Activated T-cell treated with anti-CD3 and anti-CD28 coated beads for 4 hours (primary cell): ENCODE measurements at regions not wholly inside any gene's neighbourhood (a gene's known extent, or its start where the extent isn't known, plus 50 kb on each side); places are given as distances from the start of the nearest gene placed in this dataset.

Source experiments
- DNase-seq: peaks from one replicate; pipeline ENCODE4 v3.0.0-alpha.2; 2020

DNA sequence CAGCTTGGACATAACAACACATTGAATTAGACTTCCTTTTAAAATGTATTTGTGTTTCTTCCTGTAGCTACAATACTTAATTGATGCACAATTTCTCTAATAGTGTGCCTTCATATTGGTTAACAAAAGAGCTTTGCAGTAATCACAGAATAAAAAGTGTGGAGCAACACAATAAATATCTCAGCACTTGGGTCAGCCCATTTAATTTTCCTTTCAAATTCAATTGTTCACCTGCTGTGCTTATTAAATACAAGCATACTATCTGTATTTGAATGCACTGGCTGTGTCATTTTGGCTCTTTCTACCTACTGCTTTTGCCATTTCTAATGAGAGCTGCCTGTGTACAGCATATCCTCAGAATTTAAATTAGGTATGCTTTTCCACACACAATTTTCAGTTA is 1641.3 kb upstream of the SLC39A10 start:
- DNase-seq: no peak

DNA sequence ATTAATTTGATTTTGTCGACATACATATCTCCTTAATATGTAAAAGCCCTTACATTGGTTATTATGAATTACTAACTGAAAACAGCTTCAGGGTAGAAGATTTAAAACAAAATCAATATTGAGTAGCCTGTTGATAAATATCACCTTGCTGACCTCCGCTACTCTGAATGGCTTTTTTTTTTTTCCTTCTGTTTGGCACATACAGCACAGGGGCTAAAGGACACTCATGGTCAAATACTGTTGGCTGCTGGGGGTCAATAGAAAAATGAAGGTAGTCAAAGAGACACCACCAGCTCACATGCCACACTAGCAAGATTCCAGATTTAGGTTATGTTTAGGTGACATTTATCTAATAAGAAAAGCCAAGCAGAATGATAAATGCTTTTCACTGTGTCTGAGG is 1642.4 kb upstream of the SLC39A10 start:
- DNase-seq: no peak

DNA sequence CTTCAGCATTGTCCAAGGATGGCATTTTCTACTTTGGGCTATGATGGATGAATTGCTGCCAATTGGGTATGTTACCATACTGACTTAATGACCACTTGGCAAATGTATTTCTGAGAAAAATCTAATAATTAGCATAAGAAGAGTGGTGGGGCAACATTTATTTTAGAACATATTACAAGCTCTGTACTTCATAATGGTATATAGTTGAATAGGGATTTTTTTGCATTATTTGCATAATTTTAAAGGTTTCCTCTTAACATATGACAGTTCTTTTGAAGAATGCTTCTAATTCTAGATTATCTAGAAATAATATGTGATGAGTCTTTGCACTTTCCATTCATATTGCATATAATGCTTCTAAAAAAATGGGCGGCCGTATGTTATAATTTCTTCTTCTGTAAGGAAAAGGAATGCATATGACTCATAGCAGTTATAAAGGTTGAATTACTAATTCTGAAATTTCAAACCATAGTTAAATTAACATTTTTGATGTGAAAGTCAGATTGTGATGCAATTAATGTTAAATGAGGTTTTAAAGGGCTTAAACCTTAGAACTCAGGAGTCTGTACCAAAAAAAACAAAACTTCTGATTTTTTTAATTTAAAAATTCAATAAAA is 1652.3 kb upstream of the SLC39A10 start:
- DNase-seq: no peak

DNA sequence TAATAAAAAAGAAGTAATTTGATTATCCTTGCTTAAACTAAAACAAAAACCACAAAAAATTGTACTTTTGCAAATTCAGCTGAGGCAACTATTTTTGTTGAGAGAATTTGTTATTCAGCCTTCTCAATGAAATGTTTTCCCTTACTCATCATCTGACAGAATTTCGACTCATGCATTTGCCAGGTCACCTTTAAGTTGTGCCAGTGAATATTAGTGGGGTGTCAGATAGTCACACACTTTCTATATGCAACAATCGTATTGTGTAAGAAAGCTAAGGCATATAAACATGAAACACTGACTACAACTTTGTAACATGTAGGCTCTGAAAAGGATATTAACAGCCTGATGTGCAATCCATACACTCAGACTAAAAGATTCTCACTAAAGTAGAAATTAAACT is 1653.1 kb upstream of the SLC39A10 start:
- no peak for DNase-seq

DNA sequence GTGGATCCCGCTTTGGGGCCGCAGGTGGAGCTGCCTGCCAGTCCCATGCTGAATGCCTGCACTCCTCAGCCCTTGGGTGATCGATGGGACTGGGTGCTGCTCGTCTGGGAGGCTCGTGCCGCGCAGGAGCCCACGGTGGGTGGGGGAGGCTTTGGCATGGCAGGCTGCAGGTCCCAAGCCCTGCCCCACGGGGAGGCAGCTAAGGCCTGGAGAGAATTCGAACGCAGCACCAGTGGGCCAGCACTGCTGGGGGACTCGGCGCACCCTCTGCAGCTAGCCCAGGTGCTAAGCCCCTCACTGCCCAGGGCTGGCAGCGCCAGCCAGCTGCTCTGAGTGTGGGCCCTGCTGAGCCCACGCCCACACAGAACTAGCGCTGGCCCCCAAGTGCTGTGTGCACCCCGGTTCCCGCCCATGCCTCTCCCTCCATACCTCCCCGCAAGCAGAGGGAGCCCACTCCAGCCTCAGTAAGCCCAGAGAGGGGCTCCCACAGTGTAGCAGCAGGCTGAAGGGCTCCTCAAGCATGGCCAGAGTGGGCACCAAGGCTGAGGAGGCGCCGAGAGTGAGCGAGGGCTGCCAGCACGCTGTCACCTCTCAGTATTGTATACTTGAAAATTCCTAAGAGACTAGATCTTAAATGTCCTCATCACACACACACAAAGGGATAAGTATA is 1654.2 kb upstream of the SLC39A10 start:
- no peak for DNase-seq

DNA sequence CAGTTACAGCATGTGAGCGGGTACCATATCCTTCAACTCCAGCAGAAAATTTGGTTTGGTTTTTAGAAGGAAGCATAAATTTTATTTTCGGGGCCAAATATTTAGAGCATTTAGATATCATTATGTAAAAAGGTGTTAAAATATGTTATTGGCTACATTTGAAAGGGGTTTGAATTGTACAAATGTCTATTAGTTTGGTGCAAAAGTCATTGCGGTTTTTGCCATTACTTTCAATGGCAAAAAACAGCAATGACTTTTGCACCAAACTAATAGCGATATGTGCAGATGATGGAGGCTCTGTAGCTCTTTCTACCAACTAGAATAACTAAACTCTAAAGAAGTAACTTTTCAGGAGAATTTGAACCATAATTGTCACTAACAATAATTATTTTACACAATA is 1666.2 kb upstream of the SLC39A10 start:
- no peak for DNase-seq

DNA sequence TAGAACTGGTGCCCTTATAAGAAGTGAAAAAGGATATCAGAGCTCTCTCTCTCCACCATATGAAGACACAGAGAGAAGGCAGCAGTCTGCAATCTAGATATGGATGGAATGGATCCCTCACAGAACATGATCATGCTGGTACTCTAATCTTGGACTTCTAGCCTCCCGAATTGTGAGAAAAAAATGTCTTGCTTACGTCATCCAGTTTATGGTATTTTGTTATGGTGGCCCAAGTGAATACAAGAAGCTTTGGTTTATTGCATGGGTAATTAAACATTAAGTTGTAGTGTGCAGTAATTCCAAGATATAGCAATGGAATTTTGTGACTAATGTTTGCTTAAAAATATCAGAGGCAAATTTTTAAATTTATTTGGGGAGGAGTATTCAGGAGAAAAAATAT is 1667.4 kb upstream of the SLC39A10 start:
- no peak for DNase-seq

DNA sequence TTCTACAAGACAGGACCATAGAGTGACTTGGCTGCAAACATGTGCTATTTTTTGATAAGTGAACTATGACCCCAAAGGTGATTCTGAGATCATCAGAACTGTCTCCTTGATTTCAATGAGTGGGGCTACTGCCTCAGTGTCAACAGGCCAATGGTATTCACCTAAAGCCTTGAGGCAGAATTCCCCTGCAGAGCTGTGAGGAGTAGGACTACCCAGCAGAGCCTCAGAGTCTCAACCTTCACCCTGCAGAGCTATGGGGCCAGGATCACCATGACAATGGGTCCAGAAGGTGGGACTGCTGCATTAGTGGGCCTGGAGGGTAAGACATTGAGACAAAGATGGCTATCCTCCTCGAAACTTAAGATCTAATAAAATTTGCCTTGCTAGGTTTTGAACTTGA is 1668.2 kb upstream of the SLC39A10 start:
- DNase-seq: no peak

DNA sequence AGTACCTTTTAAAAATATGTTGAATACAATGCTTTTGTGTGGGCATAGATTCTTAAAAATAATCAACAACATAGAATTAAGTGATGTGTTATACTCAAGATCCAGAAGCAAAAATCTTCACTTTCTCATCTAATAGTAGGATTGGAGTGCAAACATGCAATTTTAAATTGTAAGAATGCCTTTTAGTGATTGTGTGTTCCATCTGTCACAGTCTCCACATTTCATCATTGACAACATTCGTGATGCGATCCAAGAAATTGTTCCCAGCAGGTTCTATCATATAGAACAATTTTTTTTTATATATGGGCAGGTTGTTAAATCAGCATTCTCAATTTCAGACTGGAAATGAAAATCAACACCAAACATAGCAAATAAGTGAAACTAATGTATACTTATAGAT is 1671.8 kb upstream of the SLC39A10 start:
- no peak for DNase-seq

DNA sequence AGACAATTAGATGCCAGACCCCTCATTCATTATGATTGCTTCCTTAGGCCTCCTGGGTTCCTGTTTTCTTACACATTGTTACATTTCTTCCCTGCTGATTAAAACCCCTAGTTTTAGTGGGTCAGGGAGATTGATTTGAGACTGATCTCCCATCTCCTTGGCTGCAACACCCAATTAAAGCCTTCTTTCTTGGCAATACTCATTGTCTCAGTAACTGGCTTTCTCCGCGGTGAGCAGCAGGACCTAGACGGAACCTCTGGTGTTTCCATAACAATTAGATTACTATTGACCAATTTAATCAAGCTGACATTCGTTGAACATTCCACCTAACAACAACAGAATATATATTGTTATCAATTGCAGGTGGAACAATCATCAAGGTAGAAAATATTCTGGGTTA is 1676.4 kb upstream of the SLC39A10 start:
- DNase-seq: no peak

DNA sequence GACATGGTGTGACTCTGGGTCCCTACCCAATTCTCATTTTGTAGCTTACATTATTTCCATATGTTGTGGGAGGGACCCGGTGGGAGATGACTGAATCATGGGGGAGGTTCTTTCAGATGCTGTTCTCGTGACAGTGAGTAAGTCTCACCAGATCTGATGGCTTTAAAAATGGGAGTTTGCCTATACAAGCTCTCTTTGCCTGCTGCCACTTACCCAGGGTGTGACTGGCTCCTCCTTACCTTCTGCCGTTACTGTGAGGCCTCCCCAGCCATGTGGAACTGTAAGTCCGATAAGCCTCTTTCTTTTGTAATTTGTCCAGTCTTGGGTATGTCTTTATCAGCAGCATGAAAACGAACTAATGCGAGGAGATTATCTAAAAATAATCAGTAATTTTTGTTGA is 1683.2 kb upstream of the SLC39A10 start:
- DNase-seq: no peak

DNA sequence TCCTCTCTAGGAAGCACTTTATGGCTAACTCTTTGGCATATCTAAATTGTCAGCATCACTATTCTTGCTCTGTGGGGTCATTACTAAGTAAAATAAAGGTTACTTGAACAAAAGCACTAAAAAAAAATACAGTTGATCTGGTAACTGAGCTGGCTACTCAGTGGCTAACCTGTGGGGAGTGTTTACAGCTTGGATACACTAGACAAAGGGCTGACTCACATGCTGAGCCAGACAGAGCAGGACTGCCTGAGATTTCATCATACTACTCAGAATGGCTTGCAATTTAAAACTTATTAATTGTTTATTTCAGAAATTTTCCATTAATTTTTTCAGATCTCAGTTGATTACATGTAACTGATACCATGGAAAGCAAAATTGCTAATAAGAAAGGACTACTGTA is 1690.4 kb upstream of the SLC39A10 start:
- no peak for DNase-seq

DNA sequence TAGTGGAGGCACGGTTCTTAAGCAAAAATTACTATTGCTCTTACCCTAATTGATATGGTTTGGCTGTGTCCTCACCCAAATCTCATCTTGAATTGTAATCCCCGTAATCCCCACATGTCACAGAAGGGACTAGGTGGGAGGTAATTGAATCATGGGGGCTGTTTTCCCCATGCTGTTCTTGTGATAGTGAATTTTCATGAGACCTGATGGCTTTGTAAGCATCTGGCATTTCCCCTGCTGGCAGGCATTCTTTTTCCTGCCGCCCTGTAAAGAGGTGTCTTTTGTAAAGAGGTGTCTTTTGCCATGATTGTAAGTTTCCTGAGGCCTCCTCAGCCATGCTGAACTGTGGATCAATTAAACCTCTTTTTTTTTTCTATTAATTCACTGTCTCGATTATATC is 1691.8 kb upstream of the SLC39A10 start:
- no peak for DNase-seq

DNA sequence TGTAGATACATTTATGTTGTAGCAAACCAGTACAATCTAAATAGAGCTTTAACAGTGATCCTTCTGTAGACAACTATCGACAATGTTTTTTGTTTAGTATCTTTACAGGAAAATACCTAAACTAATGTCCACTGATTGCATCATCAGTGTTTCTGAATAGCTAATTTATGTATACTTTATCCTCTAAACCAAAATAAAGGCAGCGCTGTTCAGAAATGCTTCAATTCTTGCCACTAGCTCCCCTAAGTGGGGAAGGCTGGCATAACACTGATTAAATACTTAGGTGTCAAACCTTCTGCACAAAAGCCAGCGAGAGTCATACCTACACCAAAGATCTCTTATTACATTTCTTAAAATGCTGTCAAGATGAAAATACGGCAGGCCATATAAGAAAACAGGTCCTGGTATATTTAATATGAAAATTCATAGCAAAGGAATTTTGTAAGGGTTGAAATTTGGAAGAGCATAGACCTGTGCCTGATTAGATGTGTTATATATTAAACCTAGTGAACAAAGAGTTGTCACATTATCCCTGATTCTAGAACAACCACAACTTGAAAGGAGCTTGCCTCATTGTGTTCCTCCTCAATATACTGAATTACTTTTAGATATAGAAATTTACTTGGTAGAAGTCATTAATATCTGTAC is 1693.4 kb upstream of the SLC39A10 start:
- no peak for DNase-seq

DNA sequence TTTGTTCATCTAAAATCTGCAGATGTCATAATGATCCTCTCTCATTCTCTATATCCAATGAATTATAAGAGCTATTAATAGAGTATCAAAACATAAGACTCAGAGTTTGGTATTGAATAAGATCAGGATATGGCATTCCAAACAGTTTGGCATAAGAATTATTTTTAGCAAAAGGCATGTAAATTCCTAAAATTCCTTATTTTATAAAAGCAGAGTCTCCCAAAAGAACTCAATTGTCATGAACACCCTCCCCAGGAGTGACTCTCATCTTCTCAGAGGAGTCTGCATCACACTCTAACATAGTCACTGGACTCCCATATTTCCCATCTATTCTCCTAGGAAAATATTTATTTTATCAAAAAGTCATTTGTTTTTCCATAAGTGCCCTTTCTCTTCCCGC is 1710.2 kb upstream of the SLC39A10 start:
- DNase-seq: no peak

DNA sequence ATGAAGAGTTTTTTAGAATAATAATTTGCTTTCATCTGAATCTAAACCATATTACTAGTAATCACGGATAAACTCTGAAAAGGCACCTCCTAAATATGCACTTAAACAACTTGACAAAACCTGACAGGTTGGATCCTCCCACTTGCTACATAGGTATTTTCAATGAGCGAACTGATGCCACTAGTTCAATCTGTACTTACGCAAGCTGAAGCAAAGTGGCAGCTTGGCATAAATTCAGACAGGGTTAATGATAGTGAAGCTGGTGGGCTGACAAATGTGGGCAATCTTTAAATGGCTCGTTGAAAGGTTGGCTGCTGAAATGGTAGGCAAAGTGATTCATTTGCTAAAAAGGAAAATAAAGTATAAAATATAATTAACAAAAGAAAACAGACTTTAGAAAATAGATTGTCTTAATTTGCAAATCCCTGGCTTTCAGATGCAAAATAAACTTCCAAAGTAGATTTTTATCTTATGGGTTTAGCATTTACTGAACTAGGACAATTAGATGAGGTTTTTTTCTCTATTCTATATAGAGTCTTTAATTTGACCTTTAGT is 1713.5 kb upstream of the SLC39A10 start:
- DNase-seq: no peak

DNA sequence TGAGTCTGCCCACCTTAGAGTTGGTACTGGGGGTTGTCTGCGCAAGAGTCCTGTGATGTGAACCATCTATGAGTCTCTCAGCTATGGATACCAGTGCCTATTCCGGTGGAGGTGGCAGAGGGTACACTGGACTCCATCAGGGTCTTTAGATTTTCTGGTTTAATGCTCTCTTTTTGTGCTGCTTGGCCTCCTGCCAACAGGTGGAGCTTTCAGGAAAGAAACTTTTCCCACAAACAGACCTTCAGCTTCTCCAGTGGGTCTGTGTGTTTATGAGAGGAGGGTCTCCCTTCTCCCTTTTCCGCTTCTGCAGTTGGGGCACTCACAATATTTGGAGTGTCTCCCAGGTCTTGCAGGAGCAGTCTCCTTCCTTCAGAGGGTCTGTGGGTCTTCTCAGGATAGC is 1721.9 kb upstream of the SLC39A10 start:
- DNase-seq: no peak

DNA sequence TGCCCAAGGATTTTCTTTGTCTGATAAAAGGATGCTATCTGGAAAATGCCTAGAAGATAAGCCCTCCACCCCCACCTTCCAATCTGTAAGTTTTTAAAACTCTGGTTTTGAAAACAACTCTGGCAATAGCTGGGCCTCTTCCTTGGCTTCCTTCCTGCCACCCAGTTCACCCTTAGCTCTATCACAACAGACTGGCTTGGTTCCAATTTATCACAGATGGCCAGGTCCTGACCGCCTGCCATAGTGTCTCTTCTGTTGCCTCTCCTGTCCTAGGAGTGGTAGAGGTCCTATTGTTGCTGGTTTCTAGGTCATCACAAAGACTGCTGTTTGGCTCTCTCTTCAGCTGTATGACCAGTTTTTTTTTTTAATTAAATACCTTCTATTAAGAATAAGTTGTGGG is 1727.9 kb upstream of the SLC39A10 start:
- no peak for DNase-seq

DNA sequence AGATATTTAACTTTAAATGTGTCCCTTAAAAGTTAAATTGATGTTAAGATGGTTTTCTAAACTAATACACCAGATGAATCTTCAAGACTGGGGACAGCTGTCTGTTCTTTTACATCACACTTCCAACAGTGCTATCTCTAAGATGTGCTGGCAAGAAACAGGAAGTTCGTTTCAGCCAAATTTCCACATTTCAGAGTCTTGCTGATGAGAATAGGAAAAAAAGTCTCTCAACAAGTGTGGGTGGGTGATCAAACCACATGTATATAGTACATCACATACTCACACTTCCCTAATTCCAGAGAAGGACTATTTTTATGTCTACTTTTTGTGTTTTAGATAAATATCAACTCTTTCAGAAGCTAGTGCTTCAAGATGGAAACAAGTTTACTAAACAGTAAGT is 1712.8 kb upstream of the TMEFF2 start:
- no peak for DNase-seq

DNA sequence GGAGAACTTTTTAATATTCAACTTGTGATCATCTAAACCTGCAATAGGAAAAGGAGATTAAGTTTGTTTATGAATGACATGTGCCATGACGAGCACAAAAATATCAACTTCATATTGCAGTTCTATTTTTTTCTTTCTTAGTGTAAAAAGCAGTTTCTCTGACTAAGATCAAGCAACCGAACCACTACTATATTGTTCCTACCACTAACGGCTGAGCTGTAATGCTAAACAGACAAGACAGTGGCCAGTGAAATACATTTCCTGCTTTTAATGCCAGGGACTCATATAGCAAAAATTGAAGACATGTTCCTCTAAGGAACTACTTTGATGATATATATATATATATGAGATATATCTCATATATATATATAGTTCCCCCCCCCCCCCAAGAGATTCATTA is 1705.6 kb upstream of the TMEFF2 start:
- DNase-seq: no peak

DNA sequence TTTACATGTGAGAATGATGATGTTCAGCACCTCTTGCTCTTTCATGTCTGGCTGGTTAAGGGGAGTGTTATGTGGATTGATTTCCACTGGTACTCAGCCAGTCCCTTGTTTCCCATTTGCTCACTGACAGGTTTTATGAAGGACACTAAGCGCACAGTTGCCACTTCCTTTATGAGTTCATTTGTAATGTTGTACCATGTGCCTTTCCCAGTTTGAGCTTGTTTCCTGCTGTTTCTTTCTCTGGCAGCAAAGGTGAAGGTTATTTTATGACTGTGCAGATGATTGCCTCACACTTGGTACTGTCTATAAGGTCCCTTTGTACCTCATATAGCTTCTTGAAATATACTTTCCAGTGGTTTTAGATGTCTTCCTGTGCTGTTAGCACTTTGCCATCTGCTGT is 1700.5 kb upstream of the TMEFF2 start:
- no peak for DNase-seq

DNA sequence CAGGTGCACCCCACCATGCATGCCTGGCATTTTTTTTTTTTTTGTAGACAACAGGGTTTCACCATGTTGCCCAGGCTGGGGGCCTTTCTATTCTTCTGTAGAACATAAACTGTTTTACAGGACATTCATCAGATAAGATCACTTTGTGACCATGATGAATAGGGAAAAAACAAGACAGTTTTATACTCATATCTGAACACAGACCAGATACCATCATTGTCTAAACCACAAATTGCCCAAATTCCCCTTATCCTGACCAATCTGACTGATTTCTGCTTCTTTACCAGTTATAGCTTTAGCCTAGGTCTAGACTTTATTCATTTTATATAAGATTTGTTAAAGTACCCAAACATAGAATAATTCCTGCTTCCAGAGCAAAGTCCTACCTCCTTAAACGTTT is 1699.3 kb upstream of the TMEFF2 start:
- DNase-seq: no peak

DNA sequence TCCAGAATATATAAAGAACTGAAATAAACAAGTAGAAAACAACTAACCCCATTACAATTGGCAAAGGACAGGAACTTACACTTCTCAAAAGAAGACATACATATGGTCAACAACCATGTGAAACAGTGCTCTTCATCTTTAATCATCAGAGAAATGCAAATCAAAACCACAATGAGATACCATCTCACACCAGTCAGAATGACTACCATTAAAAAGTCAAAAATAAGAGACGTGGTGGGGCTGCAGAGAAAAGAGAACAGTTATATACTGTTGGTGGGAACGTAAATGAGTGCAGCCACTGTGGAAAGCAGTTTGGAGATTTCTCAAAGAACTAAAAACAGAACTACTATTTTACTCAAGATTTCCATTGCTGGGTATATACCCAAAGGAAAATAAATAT is 1696.3 kb upstream of the TMEFF2 start:
- DNase-seq: no peak

DNA sequence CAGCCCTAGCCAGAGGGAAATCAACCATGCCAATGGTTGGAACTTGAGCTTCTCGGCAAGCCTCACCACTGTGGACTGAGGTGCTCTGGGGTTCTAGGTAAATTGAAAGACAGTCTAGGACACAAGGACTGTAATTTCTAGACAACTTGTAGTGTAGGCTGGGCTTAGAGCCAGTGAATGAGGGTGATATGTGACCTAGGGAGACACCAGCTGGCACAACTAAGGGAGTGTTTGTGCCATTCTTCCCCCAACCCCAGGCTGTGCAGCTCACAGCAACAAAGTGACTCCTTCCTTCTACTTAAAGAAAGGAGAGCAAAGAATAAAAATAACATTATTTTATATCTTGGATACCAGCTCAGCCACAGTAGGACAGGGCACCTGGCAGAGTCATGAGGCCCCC is 1690.7 kb upstream of the TMEFF2 start:
- no peak for DNase-seq

DNA sequence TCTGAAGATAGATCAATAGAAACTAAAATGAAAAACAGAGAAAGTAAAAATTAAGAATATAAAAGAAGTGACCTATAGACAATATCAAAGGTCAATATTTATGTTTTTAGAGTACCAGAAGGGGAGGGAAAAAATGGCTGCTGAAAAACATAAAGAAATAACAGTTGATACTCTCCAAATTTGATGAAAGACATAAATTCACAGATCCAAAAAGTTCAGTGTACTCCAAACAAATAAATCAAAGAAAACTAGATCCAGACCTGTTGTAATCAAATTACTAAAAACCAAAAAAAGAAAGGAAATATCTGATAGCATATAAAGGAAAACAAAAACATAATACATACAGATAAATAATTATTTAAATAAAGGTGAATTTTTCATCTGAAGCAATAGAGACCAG is 1689.1 kb upstream of the TMEFF2 start:
- DNase-seq: no peak
